ENCODE measurements at regions not wholly inside any gene's neighbourhood (a gene's known extent, or its start where the extent isn't known, plus 50 kb on each side); places are given as distances from the start of the nearest gene placed in this dataset.

GRCh38 chr5:126357585-126358342 is 65.4 kb upstream of the GRAMD2B start:
- peaks cover 2% of the 10 kb centered on the region for H3K27me3 Mint-ChIP-seq (ENCODE audit: unreplicated experiment)
- DNase-seq: no peak
- H3K4me3 Mint-ChIP-seq (ENCODE audit: unreplicated experiment): no peak overlapping the region
- TF ChIP-seq, protein P1, sequence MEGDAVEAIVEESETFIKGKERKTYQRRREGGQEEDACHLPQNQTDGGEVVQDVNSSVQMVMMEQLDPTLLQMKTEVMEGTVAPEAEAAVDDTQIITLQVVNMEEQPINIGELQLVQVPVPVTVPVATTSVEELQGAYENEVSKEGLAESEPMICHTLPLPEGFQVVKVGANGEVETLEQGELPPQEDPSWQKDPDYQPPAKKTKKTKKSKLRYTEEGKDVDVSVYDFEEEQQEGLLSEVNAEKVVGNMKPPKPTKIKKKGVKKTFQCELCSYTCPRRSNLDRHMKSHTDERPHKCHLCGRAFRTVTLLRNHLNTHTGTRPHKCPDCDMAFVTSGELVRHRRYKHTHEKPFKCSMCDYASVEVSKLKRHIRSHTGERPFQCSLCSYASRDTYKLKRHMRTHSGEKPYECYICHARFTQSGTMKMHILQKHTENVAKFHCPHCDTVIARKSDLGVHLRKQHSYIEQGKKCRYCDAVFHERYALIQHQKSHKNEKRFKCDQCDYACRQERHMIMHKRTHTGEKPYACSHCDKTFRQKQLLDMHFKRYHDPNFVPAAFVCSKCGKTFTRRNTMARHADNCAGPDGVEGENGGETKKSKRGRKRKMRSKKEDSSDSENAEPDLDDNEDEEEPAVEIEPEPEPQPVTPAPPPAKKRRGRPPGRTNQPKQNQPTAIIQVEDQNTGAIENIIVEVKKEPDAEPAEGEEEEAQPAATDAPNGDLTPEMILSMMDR (IDR thresholded peaks at IDR 0.05; ENCODE audit: partially characterized antibody, unreplicated experiment): no peak
- no peaks in the 10 kb centered on the region for H3K4me1 Mint-ChIP-seq (ENCODE audit: low read depth, unreplicated experiment)
- no peaks in the 10 kb centered on the region for H3K36me3 Mint-ChIP-seq (ENCODE audit: unreplicated experiment)
- no peaks in the 10 kb centered on the region for H3K9me3 Mint-ChIP-seq (ENCODE audit: unreplicated experiment)
- H3K27ac Mint-ChIP-seq (ENCODE audit: unreplicated experiment): no peak overlapping the region

GRCh38 chr5:126358525-126358924 is 64.7 kb upstream of the GRAMD2B start:
- H3K36me3 Mint-ChIP-seq (ENCODE audit: unreplicated experiment): no peaks in the 10 kb centered on the region
- H3K9me3 Mint-ChIP-seq (ENCODE audit: unreplicated experiment): no peaks in the 10 kb centered on the region
- H3K27me3 Mint-ChIP-seq (ENCODE audit: unreplicated experiment): peaks cover 2% of the 10 kb centered on the region
- no peaks in the 10 kb centered on the region for H3K4me1 Mint-ChIP-seq (ENCODE audit: low read depth, unreplicated experiment)
- TF ChIP-seq, protein P1 (IDR thresholded peaks at IDR 0.05; ENCODE audit: partially characterized antibody, unreplicated experiment): no peak
- no peak overlapping the region for H3K4me3 Mint-ChIP-seq (ENCODE audit: unreplicated experiment)
- no peak overlapping the region for H3K27ac Mint-ChIP-seq (ENCODE audit: unreplicated experiment)
- no peak for DNase-seq

GRCh38 chr5:126359884-126360283 is 63.3 kb upstream of the GRAMD2B start:
- H3K27ac Mint-ChIP-seq (ENCODE audit: unreplicated experiment): no peak overlapping the region

DNA sequence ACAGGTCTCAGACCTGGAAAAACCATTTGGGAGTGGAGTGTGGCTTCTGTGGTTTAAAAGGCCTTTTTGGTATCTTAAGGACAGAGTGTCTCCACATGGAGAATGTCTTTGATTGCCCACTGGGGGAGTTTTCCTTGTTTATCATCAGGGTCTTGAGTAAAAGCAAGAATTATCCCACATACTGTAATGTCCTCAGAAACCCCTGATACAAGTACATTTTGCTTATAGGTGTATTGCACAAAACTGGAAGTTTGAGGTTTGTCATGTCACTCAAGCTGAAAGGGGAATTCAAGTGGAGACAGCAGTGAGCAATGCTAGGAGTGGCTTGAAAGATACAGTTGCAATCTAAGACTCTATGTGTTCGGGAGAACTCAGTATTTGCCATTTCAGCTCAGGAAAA is 62.7 kb upstream of the GRAMD2B start:
- TF ChIP-seq, protein P1 (IDR thresholded peaks at IDR 0.05; ENCODE audit: partially characterized antibody, unreplicated experiment): no peak
- no peak overlapping the region for H3K4me3 Mint-ChIP-seq (ENCODE audit: unreplicated experiment)
- no peak overlapping the region for H3K27ac Mint-ChIP-seq (ENCODE audit: unreplicated experiment)
- H3K9me3 Mint-ChIP-seq (ENCODE audit: unreplicated experiment): no peaks in the 10 kb centered on the region
- DNase-seq: no peak
- no peaks in the 10 kb centered on the region for H3K27me3 Mint-ChIP-seq (ENCODE audit: unreplicated experiment)
- H3K4me1 Mint-ChIP-seq (ENCODE audit: low read depth, unreplicated experiment): no peaks in the 10 kb centered on the region
- no peaks in the 10 kb centered on the region for H3K36me3 Mint-ChIP-seq (ENCODE audit: unreplicated experiment)

More at GRCh38 chr5:126359884-126360283, 63.3 kb upstream of the GRAMD2B start:
- Mint-ChIP-seq H3K4me1 (ENCODE audit: low read depth, unreplicated experiment) (no peaks in the 10 kb centered on the region), H3K9me3 (ENCODE audit: unreplicated experiment) (no peaks in the 10 kb centered on the region), H3K4me3 (ENCODE audit: unreplicated experiment) (no peak overlapping the region), H3K36me3 (ENCODE audit: unreplicated experiment) (no peaks in the 10 kb centered on the region), H3K27me3 (ENCODE audit: unreplicated experiment) (peaks cover 2% of the 10 kb centered on the region)
- TF ChIP-seq, protein P1 (IDR thresholded peaks at IDR 0.05; ENCODE audit: partially characterized antibody, unreplicated experiment): no peak
- DNase-seq: no peak

DNA sequence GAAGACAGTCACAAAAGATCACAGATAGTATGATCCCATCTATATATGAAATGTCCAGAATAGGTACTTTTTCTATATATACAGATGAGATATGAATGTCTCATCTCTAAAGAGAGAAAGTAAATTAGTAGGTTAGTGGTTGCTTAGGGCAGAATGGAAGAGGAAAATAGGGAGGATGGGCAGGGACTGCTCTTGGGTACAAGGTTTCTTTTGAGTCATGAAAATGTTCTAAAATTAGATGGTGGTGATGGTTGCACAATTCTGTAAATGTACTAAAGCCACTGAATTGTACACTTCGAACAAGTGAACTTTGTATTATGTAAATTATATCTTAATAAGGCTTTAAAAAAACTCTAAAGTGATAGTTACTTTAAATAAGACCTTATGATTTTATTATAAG is 59.6 kb upstream of the GRAMD2B start:
- Mint-ChIP-seq H3K9me3 (ENCODE audit: unreplicated experiment) (no peaks in the 10 kb centered on the region), H3K4me3 (ENCODE audit: unreplicated experiment) (no peak overlapping the region), H3K4me1 (ENCODE audit: low read depth, unreplicated experiment) (no peaks in the 10 kb centered on the region), H3K36me3 (ENCODE audit: unreplicated experiment) (no peaks in the 10 kb centered on the region), H3K27ac (ENCODE audit: unreplicated experiment) (no peak overlapping the region), H3K27me3 (ENCODE audit: unreplicated experiment) (no peaks in the 10 kb centered on the region)
- no peak for DNase-seq
- TF ChIP-seq, protein P1 (IDR thresholded peaks at IDR 0.05; ENCODE audit: partially characterized antibody, unreplicated experiment): no peak

Measured in glutamatergic neuron (in vitro differentiated cells).